NCI-H2227 (cell line): ENCODE measurements at regions not wholly inside any gene's neighbourhood (a gene's known extent, or its start where the extent isn't known, plus 50 kb on each side); places are given as distances from the start of the nearest gene placed in this dataset.
"Not testable (repeated sequence)": the region's sequence is repeated elsewhere in the genome, so short reads cannot be mapped to it uniquely, and the experiment has no call there.

ENCODE experiments used
- DNase-seq: peaks from one replicate; lab custom pipeline; 2025; ENCODE audit not compliant: unreplicated experiment; lab: John Stamatoyannopoulos, UW

- DNase-seq = no peak
Measured at GRCh38 chr5:40453689-40454088, 226.0 kb upstream of the PTGER4 start.

- DNase-seq = no peak
Measured at GRCh38 chr5:40452874-40453624, 226.7 kb upstream of the PTGER4 start.

- no peak for DNase-seq
Measured at GRCh38 chr5:40447438-40447837, 232.3 kb upstream of the PTGER4 start.

- no peak for DNase-seq
Measured at GRCh38 chr5:40446910-40447309, 232.8 kb upstream of the PTGER4 start.

- DNase-seq = no peak
Measured at GRCh38 chr5:40442346-40442745, 237.4 kb upstream of the PTGER4 start.

- DNase-seq = no peak
Measured at GRCh38 chr5:40441733-40442132, 238.0 kb upstream of the PTGER4 start.

- DNase-seq = no peak
Measured at GRCh38 chr5:40440746-40441145, 239.0 kb upstream of the PTGER4 start.

GRCh38 chr5:40439103-40439502 is 240.6 kb upstream of the PTGER4 start:
- not testable (repeated sequence) for DNase-seq

GRCh38 chr5:40438646-40439045 is 241.1 kb upstream of the PTGER4 start:
- DNase-seq = not testable (repeated sequence)

GRCh38 chr5:40437452-40437861 is 242.3 kb upstream of the PTGER4 start:
- no peak for DNase-seq

GRCh38 chr5:40436535-40437237 is 243.0 kb upstream of the PTGER4 start:
- DNase-seq = no peak

- DNase-seq = not testable (repeated sequence)
Measured at GRCh38 chr5:40435706-40436105, 244.0 kb upstream of the PTGER4 start.

GRCh38 chr5:40432836-40433235 is 246.9 kb upstream of the PTGER4 start:
- no peak for DNase-seq

GRCh38 chr5:40431734-40432133 is 248.0 kb upstream of the PTGER4 start:
- no peak for DNase-seq

- DNase-seq = no peak
Measured at GRCh38 chr5:40430101-40430710, 249.5 kb upstream of the PTGER4 start.

- no peak for DNase-seq
Measured at GRCh38 chr5:40429258-40430100, 250.2 kb upstream of the PTGER4 start.

GRCh38 chr5:40428815-40429214 is 250.9 kb upstream of the PTGER4 start:
- no peak for DNase-seq

GRCh38 chr5:40428126-40428525 is 251.6 kb upstream of the PTGER4 start:
- DNase-seq = no peak

GRCh38 chr5:40417046-40417810 is 262.5 kb upstream of the PTGER4 start:
- DNase-seq = not testable (repeated sequence)

- DNase-seq = no peak
Measured at GRCh38 chr5:40416588-40416987, 263.1 kb upstream of the PTGER4 start.
